HUES6 (cell line): ENCODE measurements at regions not wholly inside any gene's neighbourhood (a gene's known extent, or its start where the extent isn't known, plus 50 kb on each side); places are given as distances from the start of the nearest gene placed in this dataset.
"Not testable (repeated sequence)": the region's sequence is repeated elsewhere in the genome, so short reads cannot be mapped to it uniquely, and the experiment has no call there.

Experiments
- H3K27ac ChIP-seq: 2 replicates; pipeline ENCODE4 v1.7.0; 2013; ENCODE audit warnings: low read depth, mild to moderate bottlenecking, low read length, inconsistent platforms
- H3K27me3 ChIP-seq: 2 replicates; pipeline ENCODE4 v1.6.1; 2013; ENCODE audit warnings: low read length; ENCODE audit not compliant: control insufficient read depth, insufficient read depth
- H3K36me3 ChIP-seq: 2 replicates; pipeline ENCODE4 v1.6.1; 2013; ENCODE audit warnings: low read length; ENCODE audit not compliant: control insufficient read depth, insufficient read depth
- H3K4me1 ChIP-seq: 2 replicates; pipeline ENCODE4 v1.6.1; 2013; ENCODE audit warnings: low read length; ENCODE audit not compliant: control insufficient read depth, insufficient read depth
- H3K4me3 ChIP-seq: 2 replicates; pipeline ENCODE4 v1.5.1; 2013; ENCODE audit warnings: low read depth, low read length
- H3K9ac ChIP-seq: one replicate; pipeline ENCODE4 v1.6.1; 2013; ENCODE audit warnings: mild to moderate bottlenecking, low read length
- H3K9me3 ChIP-seq: 2 replicates; pipeline ENCODE4 v1.6.1; 2013; ENCODE audit warnings: low read depth, low read length; ENCODE audit not compliant: control insufficient read depth, insufficient read depth

- H3K4me1 ChIP-seq: peaks cover 39% of the 10 kb centered on the region
Measured at GRCh38 chr5:34410411-34411139, 245.6 kb upstream of the RAI14 start.

DNA sequence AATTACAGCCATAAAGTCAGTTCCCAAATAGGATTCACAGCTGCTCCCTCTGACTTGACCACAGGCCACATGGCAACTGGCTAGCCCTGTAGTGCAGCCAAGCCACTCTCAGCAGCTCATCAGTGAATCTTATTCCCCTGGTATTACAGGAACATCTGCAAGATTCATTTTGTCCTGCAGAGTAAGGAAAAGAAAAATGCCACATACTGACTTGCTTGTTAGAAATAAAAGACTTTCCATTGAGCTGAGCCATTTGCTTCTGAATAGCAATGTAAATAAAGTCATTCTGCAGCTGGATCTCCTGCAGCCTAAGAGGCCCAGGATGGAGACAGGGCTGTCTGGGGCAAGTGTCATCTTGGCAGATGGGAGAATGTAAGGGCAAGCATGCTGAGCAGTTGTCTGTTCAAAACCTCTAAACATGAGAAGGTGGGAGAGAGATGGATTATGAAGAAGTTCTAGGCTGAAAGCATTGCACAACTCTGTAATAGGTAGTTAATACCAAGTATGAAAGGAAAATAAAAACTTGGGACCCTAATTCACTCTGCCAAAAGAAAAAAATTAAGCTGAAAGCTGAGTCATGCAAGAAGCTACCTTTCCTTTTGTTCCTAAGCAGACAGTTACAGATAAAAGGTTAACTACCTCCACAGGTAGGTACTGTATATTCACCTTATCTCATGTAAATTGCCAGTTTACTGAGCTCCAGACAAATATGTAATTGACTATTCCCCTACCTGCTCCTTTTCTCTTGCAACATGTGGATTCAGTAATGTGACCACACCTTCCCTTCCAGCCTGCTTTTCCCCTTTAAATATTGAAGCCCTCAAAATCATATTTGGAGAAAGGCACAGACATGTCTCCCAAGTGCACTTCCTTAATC, 244.4 kb upstream of the RAI14 start:
- Histone ChIP-seq H3K4me3 (peak overlapping the region; percentile 20), H3K4me1 (peaks cover 47% of the 10 kb centered on the region), H3K9ac (peak overlapping the region; percentile 89), H3K27ac (peak overlapping the region; percentile 93), H3K9me3 (peaks cover 31% of the 10 kb centered on the region), H3K36me3 (no peaks in the 10 kb centered on the region), H3K27me3 (no peaks in the 10 kb centered on the region)

More at GRCh38 chr5:34410411-34411139, 245.6 kb upstream of the RAI14 start:
- H3K9me3 ChIP-seq: peaks cover 26% of the 10 kb centered on the region
- peak overlapping the region; percentile 89 for H3K9ac ChIP-seq
- no peaks in the 10 kb centered on the region for H3K27me3 ChIP-seq
- peak overlapping the region; percentile 93 for H3K27ac ChIP-seq
- H3K4me3 ChIP-seq: 0 out of 2 replicates have a peak overlapping the region, but pooled peaks have one; percentile 10
- no peaks in the 10 kb centered on the region for H3K36me3 ChIP-seq

DNA sequence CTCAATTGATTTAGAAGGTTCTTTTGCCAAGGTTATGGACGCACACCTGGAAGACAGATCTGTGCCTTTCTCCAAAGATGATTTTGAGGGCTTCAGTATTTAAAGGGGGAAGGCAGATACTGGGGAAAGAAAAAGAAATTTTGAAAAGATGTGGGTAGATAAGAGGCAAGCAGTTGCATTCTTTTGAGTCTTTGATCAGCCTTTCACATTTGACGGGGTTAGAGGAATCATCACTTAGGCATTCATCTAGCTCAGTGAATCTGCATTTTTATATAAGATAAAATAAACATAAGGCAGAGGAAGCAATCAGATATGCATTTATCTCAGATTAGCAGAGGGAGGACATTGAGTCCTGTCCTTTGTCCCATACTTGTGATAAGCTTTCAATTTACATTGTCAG, 243.4 kb upstream of the RAI14 start:
- H3K4me1 ChIP-seq: peaks cover 47% of the 10 kb centered on the region
- H3K9me3 ChIP-seq: peaks cover 37% of the 10 kb centered on the region
- no peaks in the 10 kb centered on the region for H3K36me3 ChIP-seq
- H3K27ac ChIP-seq: peak overlapping the region; percentile 93
- H3K9ac ChIP-seq: peak overlapping the region; percentile 89
- H3K27me3 ChIP-seq: no peaks in the 10 kb centered on the region
- H3K4me3 ChIP-seq: peak overlapping the region; percentile 20

DNA sequence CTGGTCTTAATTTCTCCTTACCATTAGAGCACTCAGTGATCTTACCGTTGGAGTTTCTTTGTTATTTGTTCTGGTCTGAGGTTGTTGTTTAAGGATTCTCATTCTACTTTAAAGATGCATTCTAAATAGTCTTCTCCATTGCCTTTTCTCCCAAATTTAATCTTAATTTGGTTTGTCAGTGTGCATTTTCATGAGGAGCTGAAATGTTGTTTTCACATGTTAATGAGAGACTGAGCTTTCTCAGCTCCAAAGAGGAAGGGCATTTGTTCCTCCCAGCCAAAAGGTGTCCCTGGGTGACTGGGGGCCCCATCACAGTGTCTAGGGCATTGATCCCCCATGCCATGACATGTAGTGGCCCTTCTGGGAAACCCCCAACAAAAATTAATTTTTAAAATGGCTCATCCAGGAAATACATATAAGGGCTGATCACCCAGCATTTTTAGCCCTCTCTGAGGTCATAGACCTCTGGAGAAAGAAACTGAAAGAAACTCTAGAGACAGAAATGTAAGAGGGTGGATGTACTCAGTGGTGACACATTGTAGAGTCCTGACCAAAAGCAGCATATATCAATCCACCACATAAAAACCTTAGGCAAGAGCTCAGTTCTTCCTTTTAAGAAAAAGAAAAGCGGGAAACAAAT, 240.4 kb upstream of the RAI14 start:
- H3K36me3 ChIP-seq: no peaks in the 10 kb centered on the region
- no peak overlapping the region for H3K9ac ChIP-seq
- peaks cover 37% of the 10 kb centered on the region for H3K9me3 ChIP-seq
- no peaks in the 10 kb centered on the region for H3K27me3 ChIP-seq
- peaks cover 46% of the 10 kb centered on the region for H3K4me1 ChIP-seq
- H3K27ac ChIP-seq: peak overlapping the region; percentile 77
- H3K4me3 ChIP-seq: no peak overlapping the region

DNA sequence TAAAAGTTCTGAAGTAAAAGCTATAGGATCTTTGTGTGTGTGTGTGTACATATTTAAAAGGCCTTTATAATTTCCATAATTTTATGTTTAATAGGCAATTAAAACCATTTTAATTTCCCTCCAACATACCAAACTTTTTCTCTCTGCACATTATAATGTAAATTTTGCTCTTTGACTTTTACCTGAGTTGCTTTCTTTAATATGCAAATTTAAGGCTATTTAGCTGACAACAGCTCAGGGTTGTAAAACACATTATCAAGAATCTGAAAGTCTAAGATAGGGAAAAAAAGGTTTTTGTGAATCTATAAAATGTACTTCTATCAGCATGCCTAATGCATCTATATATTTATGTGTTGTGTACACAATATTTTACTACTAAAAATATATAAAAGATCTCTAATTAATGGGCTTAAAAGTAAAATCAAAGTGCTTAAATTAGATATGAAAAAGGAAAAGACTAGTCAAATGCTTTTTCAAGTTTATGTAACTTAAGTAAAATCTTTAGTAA, 239.6 kb upstream of the RAI14 start:
- H3K9me3 ChIP-seq: peaks cover 43% of the 10 kb centered on the region
- peaks cover 38% of the 10 kb centered on the region for H3K4me1 ChIP-seq
- peak overlapping the region; percentile 77 for H3K27ac ChIP-seq
- no peaks in the 10 kb centered on the region for H3K27me3 ChIP-seq
- H3K4me3 ChIP-seq: no peak overlapping the region
- H3K9ac ChIP-seq: no peak overlapping the region
- no peaks in the 10 kb centered on the region for H3K36me3 ChIP-seq

DNA sequence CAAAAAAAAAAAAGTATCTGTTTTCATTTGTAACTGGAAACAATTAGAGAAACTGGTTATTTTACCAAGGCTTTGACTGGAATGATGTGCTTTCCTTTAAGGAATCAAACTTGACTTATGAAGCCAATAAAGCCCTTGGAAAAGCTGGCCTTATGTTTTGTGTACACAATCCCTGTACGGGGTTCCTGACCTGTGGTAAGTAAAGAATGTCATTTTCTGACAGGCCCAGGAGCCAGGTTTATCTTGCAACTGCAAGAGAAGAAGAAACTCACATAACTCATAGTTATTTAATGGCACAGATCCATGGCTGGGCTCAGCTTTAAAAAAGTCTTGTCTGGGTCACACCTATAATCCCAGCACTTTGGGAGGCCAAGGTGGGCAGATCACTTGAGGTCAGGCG, 235.9 kb upstream of the RAI14 start:
- H3K27me3 ChIP-seq, H3K9ac ChIP-seq, H3K27ac ChIP-seq, H3K36me3 ChIP-seq, H3K4me3 ChIP-seq: not testable (repeated sequence)
- H3K9me3 ChIP-seq: peaks cover 50% of the 10 kb centered on the region
- peaks cover 11% of the 10 kb centered on the region; the same call in 1 of the 2 replicates for H3K4me1 ChIP-seq

- Histone ChIP-seq H3K36me3 (no peaks in the 10 kb centered on the region), H3K27me3 (no peaks in the 10 kb centered on the region), H3K9ac (no peak overlapping the region), H3K4me1 (no peaks in the 10 kb centered on the region), H3K27ac (no peak overlapping the region), H3K9me3 (peaks cover 18% of the 10 kb centered on the region), H3K4me3 (no peak overlapping the region)
Measured at GRCh38 chr5:34436761-34437501, 219.2 kb upstream of the RAI14 start.

DNA sequence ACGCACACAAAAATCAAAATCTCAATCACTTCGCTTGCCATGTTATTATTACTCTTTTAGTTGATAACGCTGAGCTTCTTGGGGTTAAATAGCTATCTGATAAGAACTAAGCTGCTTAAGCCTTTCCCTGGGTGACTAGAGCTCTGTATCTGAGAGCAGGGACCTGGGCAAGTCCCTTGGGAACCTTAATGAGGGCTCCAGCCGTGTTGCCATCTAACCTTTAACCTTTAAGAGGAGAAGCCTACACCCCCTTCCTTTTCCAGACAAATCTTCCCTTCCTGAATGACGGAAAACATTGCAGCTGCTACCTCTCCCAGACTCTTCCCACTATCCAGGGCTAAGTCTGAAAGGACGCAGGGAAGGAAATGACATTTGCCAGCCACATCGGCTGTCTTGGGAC, 216.5 kb upstream of the RAI14 start:
- Histone ChIP-seq H3K36me3 (no peaks in the 10 kb centered on the region), H3K9me3 (peaks cover 14% of the 10 kb centered on the region), H3K4me3 (no peak overlapping the region), H3K4me1 (no peaks in the 10 kb centered on the region), H3K27me3 (no peaks in the 10 kb centered on the region), H3K27ac (no peak overlapping the region), H3K9ac (no peak overlapping the region)

- H3K27ac ChIP-seq, H3K9ac ChIP-seq, H3K27me3 ChIP-seq, H3K36me3 ChIP-seq, H3K4me3 ChIP-seq, H3K4me1 ChIP-seq, H3K9me3 ChIP-seq: not testable (repeated sequence)
Measured at GRCh38 chr5:34441767-34442166, 214.4 kb upstream of the RAI14 start.

- Histone ChIP-seq H3K4me1 (peaks cover 4% of the 10 kb centered on the region; the same call in 1 of the 2 replicates), H3K36me3 (no peaks in the 10 kb centered on the region), H3K9ac (no peak overlapping the region), H3K4me3 (no peak overlapping the region), H3K27me3 (no peaks in the 10 kb centered on the region), H3K9me3 (no peaks in the 10 kb centered on the region), H3K27ac (no peak overlapping the region)
Measured at GRCh38 chr5:34447424-34447823, 208.7 kb upstream of the RAI14 start.
